Lung (tissue), 11 donors: ENCODE measurements at regions not wholly inside any gene's neighbourhood (a gene's known extent, or its start where the extent isn't known, plus 50 kb on each side); places are given as distances from the start of the nearest gene placed in this dataset.

Source experiments
- ATAC-seq: fragments of 200-7000 bp; cut with Tn5 transposase; one replicate; pipeline ENCODE4 v1.9.1; 2020; ENCODE audit warnings: moderate number of reproducible peaks; ENCODE audit not compliant: insufficient read depth, low FRiP score
- DNase-seq, 3 donors: peaks; one replicate each; pipeline ENCODE4 v3.0.0-alpha.2; 2013 to 2017
- H3K27ac ChIP-seq, 2 donors: one replicate each; pipeline ENCODE4 v1.5.1; 2013; ENCODE audit warnings: mild to moderate bottlenecking in 2 of 2, moderate library complexity in 2 of 2, control low read depth in 1 of 2, inconsistent platforms in 1 of 2, low read depth in 1 of 2, low read length in 1 of 2
- H3K27me3 ChIP-seq, 3 donors: one replicate each; pipeline ENCODE4 v1.5.1; 2013; ENCODE audit warnings: low read length in 2 of 3; ENCODE audit not compliant: control insufficient read depth in 3 of 3, insufficient read depth in 3 of 3
- H3K36me3 ChIP-seq, 4 donors: one replicate each; pipeline ENCODE4 v1.5.1; 2013; ENCODE audit warnings: low read length in 4 of 4, mild to moderate bottlenecking in 1 of 4, moderate library complexity in 1 of 4; ENCODE audit not compliant: control insufficient read depth in 4 of 4, insufficient read depth in 4 of 4
- H3K4me1 ChIP-seq, 5 donors: one replicate each; pipeline ENCODE4 v1.5.1; 2013; ENCODE audit warnings: low read length in 5 of 5, mild to moderate bottlenecking in 2 of 5, moderate library complexity in 1 of 5; ENCODE audit not compliant: control insufficient read depth in 5 of 5, insufficient read depth in 5 of 5
- H3K4me3 ChIP-seq: one replicate; pipeline ENCODE4 v1.5.1; 2013; ENCODE audit warnings: mild to moderate bottlenecking, control low read depth, moderate library complexity
- H3K9ac ChIP-seq, 2 donors: one replicate each; pipeline ENCODE4 v1.5.1; 2013; ENCODE audit warnings: low read length in 2 of 2, control low read depth in 1 of 2; ENCODE audit not compliant: insufficient read depth in 1 of 2
- H3K9me3 ChIP-seq, 4 donors: one replicate each; pipeline ENCODE4 v1.5.1; 2013; ENCODE audit warnings: low read length in 3 of 4, mild to moderate bottlenecking in 1 of 4, moderate library complexity in 1 of 4; ENCODE audit not compliant: control insufficient read depth in 4 of 4, insufficient read depth in 3 of 4
- CTCF ChIP-seq: IDR thresholded peaks from 2 replicates; pipeline ENCODE4 v1.5.1; 2012; ENCODE audit warnings: mild to moderate bottlenecking; ENCODE audit errors: control extremely low read depth, extremely low read depth
- WGBS, 2 donors: extraction: QIAGEN DNeasy Blood & Tissue Kit; methylation state at CpG; one replicate each; pipeline ENCODE4 v1.1.7; 2013; 5-methylcytosine and 5-hydroxymethylcytosine counted together
- donor health status: control.
- donor health status: control.
- donor health status: Bipolar disorder and iron deficiency.
- donor health status: healthy.
- donor health status: DM: yes; HTN: yes; CAD: no.

GRCh38 chr1:213641312-213641711 is 346.5 kb upstream of the PROX1 start:
- WGBS, 2 donors, result 95 to 96% methylated on average over 2 of the region's 2 CpGs
- H3K9me3 ChIP-seq, result no peaks in the 10 kb centered on the region
- ATAC-seq, result no peak
- H3K36me3 ChIP-seq, result no peaks in the 10 kb centered on the region
- no peak overlapping the region for H3K9ac ChIP-seq
- H3K4me3 ChIP-seq, result no peak overlapping the region
- no peak for DNase-seq
- H3K4me1 ChIP-seq, result no peaks in the 10 kb centered on the region
- H3K27me3 ChIP-seq, result no peaks in the 10 kb centered on the region
- no peak overlapping the region for H3K27ac ChIP-seq
- TF ChIP-seq CTCF, result no peak

- Histone ChIP-seq H3K4me1 (no peaks in the 10 kb centered on the region), H3K36me3 (no peaks in the 10 kb centered on the region), H3K9ac (no peak overlapping the region), H3K27ac (no peak overlapping the region), H3K27me3 (no peaks in the 10 kb centered on the region), H3K9me3 (no peaks in the 10 kb centered on the region), H3K4me3 (no peak overlapping the region)
- DNase-seq (no peak), ATAC-seq (no peak)
- TF ChIP-seq CTCF, result no peak
Observed at GRCh38 chr1:213643360-213643759, 344.4 kb upstream of the PROX1 start.

- Histone ChIP-seq H3K9ac (no peak overlapping the region), H3K9me3 (no peaks in the 10 kb centered on the region), H3K27me3 (peaks cover 0 to 2% (median 0%) of the 10 kb centered on the region in 3 donors), H3K4me1 (no peaks in the 10 kb centered on the region), H3K27ac (no peak overlapping the region), H3K4me3 (no peak overlapping the region), H3K36me3 (no peaks in the 10 kb centered on the region)
- ATAC-seq (no peak), DNase-seq (no peak)
- TF ChIP-seq CTCF, result no peak
- WGBS, 2 donors, result 41 to 65% methylated on average over 2 of the region's 2 CpGs
Observed at GRCh38 chr1:213647864-213648650, 339.7 kb upstream of the PROX1 start.

- 75 to 85% methylated on average over 10 of the region's 10 CpGs for WGBS, 2 donors
- no peak overlapping the region for H3K9ac ChIP-seq
- H3K27me3 ChIP-seq, result peaks cover 0 to 2% (median 0%) of the 10 kb centered on the region in 3 donors
- no peak for TF ChIP-seq CTCF
- no peak overlapping the region for H3K4me3 ChIP-seq
- no peaks in the 10 kb centered on the region for H3K4me1 ChIP-seq
- DNase-seq (no peak), ATAC-seq (no peak)
- no peaks in the 10 kb centered on the region for H3K9me3 ChIP-seq
- no peak overlapping the region for H3K27ac ChIP-seq
- H3K36me3 ChIP-seq, result no peaks in the 10 kb centered on the region
Observed at GRCh38 chr1:213649373-213649772, 338.4 kb upstream of the PROX1 start.
